ENCODE measurements at regions not wholly inside any gene's neighbourhood (a gene's known extent, or its start where the extent isn't known, plus 50 kb on each side); places are given as distances from the start of the nearest gene placed in this dataset.

DNA sequence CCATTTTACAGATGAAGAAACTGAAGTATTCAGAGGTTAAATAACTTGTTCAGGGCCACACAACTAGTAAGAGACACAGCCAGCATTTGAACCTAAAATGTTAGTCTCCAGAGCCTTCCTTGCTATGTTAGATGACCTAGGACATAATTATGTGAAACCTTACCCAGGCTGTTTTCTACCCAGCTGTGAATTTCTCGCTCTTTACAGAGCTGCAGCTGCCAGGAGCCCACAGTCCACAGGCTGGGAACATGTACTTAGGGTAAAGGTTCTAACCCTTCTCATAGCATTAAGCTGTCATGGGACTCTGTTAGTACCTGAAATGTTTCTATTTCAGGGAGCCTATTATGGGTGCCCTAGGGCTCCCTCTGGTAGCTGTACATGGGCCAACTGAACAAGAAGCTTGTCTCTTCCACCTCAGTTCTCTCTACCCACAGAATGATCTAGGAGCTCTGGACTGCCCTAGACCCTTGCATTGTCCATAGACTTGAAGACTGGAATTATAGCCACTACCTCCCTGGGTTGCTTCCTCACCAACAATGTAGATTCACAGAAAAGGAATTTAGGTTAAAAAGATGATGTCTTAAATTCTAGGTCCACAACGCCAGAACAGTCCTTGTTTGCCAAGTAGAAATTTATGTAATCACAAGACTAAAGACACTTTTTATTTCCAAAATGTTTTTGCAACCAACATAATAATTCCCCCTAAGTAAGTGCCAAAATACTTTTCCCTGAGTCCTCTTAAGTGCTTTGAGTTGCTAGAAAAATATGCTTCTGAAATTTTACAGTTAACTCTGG lies 262.9 kb downstream of the PIK3R1 start:
- DNase-seq (no peak), ATAC-seq (replicated peaks in 1 of 2) (no peak)
- Mint-ChIP-seq H3K27me3 (ENCODE audit: low read depth) (peaks cover 31% of the 10 kb centered on the region), H3K36me3 (ENCODE audit: insufficient read depth in 2 of 2) (no peaks in the 10 kb centered on the region), H3K4me1 (ENCODE audit: low read depth) (no peaks in the 10 kb centered on the region), H3K4me3 (no peak overlapping the region), H3K27ac (no peak overlapping the region), H3K9me3 (no peaks in the 10 kb centered on the region)

GRCh38 chr5:68479524-68479923 lies 264.0 kb downstream of the PIK3R1 start:
- Mint-ChIP-seq H3K27ac (no peak overlapping the region), H3K9me3 (no peaks in the 10 kb centered on the region), H3K27me3 (ENCODE audit: low read depth) (peaks cover 28% of the 10 kb centered on the region), H3K4me1 (ENCODE audit: low read depth) (no peaks in the 10 kb centered on the region), H3K4me3 (no peak overlapping the region), H3K36me3 (ENCODE audit: insufficient read depth in 2 of 2) (no peaks in the 10 kb centered on the region)
- no peak for ATAC-seq (replicated peaks in 1 of 2)
- DNase-seq, result no peak

GRCh38 chr5:68480335-68480940 lies 264.9 kb downstream of the PIK3R1 start:
- DNase-seq (no peak), ATAC-seq (replicated peaks in 1 of 2) (no peak)
- Mint-ChIP-seq H3K27me3 (ENCODE audit: low read depth) (peaks cover 27% of the 10 kb centered on the region), H3K9me3 (no peaks in the 10 kb centered on the region), H3K4me3 (no peak overlapping the region), H3K36me3 (ENCODE audit: insufficient read depth in 2 of 2) (no peaks in the 10 kb centered on the region), H3K4me1 (ENCODE audit: low read depth) (no peaks in the 10 kb centered on the region), H3K27ac (no peak overlapping the region)

- Mint-ChIP-seq H3K9me3 (no peaks in the 10 kb centered on the region), H3K4me3 (no peak overlapping the region), H3K4me1 (ENCODE audit: low read depth) (no peaks in the 10 kb centered on the region), H3K27me3 (ENCODE audit: low read depth) (peaks cover 42% of the 10 kb centered on the region), H3K27ac (no peak overlapping the region), H3K36me3 (ENCODE audit: insufficient read depth in 2 of 2) (no peaks in the 10 kb centered on the region)
- no peak for DNase-seq
- ATAC-seq (replicated peaks in 1 of 2), result no peak
Observed at GRCh38 chr5:68482199-68482598, 266.6 kb downstream of the PIK3R1 start.

DNA sequence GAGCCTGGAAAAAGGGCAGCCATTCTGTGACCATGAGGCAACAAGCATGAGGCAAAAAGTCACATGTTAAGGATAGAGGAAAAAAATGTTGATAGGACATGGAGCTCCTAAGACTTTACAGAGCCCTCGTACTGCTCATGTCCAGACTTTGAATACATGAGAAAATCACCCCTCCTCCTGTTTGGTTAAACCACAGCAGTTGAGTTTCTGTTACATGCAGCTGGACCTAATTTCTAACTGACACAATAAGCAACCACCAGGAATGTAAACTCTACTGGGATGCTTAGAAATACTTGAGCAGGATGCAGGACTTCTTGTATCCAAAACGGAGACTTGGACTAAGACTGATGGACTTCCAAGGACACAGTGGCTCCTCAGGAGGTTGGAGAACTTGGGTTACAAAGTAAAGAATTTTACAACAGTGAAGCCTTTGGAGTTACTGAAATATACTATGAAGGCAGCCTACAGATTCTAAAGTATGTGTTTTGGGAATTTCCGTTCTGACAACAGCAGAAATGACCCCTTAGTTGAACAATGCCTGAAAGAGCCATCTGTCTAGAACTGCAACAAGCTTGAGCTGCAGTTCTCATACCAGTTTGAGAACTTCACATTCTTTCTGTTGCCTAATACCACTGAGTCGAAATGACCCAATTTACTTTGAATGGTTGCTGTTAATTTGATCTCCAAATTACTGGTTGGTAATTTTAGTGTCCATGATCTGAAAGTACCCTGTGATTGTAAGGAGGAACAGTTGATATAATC lies 268.9 kb downstream of the PIK3R1 start:
- Mint-ChIP-seq H3K36me3 (ENCODE audit: insufficient read depth in 2 of 2) (peaks cover 3 to 5% of the 10 kb centered on the region in 2 donors), H3K27me3 (ENCODE audit: low read depth) (peaks cover 44% of the 10 kb centered on the region), H3K27ac (no peak overlapping the region), H3K4me3 (no peak overlapping the region), H3K9me3 (no peaks in the 10 kb centered on the region), H3K4me1 (ENCODE audit: low read depth) (no peaks in the 10 kb centered on the region)
- ATAC-seq (replicated peaks in 1 of 2) (no peak), DNase-seq (no peak)

DNA sequence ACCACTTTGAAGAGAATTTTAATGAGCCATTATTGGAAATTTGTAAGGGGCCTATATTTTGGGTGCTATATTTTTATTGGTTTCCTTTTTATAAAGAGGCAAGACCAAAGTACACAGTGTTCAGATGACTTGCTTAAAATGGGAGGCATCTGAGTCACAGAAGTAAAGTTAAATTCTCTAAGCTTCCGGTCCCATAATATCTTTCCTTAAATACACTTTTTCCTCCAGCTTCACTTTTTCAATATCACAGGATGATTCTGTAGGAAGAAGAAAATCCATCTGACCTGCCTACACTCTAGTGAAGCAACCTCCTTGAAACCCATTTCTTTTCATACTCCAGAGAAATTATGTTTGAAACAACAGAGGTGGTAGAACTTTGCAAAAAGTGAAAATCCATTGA lies 274.0 kb downstream of the PIK3R1 start:
- Mint-ChIP-seq H3K27me3 (ENCODE audit: low read depth) (peaks cover 22% of the 10 kb centered on the region), H3K4me3 (no peak overlapping the region), H3K27ac (no peak overlapping the region), H3K9me3 (peaks cover 0 to 3% of the 10 kb centered on the region in 2 donors), H3K36me3 (ENCODE audit: insufficient read depth in 2 of 2) (peaks cover 3 to 5% of the 10 kb centered on the region in 2 donors), H3K4me1 (ENCODE audit: low read depth) (no peaks in the 10 kb centered on the region)
- DNase-seq (no peak), ATAC-seq (replicated peaks in 1 of 2) (no peak)

GRCh38 chr5:68490406-68490805 lies 274.9 kb downstream of the PIK3R1 start:
- peaks cover 22% of the 10 kb centered on the region for H3K27me3 Mint-ChIP-seq (ENCODE audit: low read depth)
- H3K27ac Mint-ChIP-seq, result no peak overlapping the region
- no peaks in the 10 kb centered on the region for H3K4me1 Mint-ChIP-seq (ENCODE audit: low read depth)

GRCh38 chr5:68494771-68495170 lies 279.2 kb downstream of the PIK3R1 start:
- peaks cover 14 to 18% of the 10 kb centered on the region in 2 donors for H3K9me3 Mint-ChIP-seq
- peaks cover 13 to 20% of the 10 kb centered on the region in 2 donors for H3K36me3 Mint-ChIP-seq (ENCODE audit: insufficient read depth in 2 of 2)
- DNase-seq, result no peak
- H3K4me3 Mint-ChIP-seq, result no peak overlapping the region
- no peaks in the 10 kb centered on the region for H3K4me1 Mint-ChIP-seq (ENCODE audit: low read depth)
- H3K27me3 Mint-ChIP-seq (ENCODE audit: low read depth), result no peaks in the 10 kb centered on the region
- no peak for ATAC-seq (replicated peaks in 1 of 2)
- H3K27ac Mint-ChIP-seq, result no peak overlapping the region

More at GRCh38 chr5:68490406-68490805, 274.9 kb downstream of the PIK3R1 start:
- Mint-ChIP-seq H3K4me3 (no peak overlapping the region), H3K9me3 (peaks cover 0 to 3% of the 10 kb centered on the region in 2 donors), H3K36me3 (ENCODE audit: insufficient read depth in 2 of 2) (peaks cover 3 to 5% of the 10 kb centered on the region in 2 donors)
- ATAC-seq (replicated peaks in 1 of 2) (no peak), DNase-seq (no peak)

DNA sequence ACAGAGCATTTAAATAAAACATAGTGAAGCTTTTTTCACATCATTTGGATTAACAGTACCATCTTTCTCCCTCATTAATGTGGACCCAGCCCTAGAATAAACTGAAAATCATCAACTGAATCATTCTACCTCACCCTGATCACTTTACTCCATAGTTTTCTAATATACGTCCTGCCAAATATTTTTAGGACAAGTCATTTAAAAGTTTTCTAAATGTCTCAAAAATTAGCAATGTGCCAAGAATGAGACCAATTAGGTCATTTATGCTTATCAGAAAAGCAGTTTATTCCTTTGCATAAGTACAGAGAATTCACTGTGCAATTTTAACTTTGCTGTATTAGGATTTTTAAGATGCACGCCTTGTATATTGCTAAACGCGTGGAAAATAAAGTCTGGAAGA lies 284.4 kb downstream of the PIK3R1 start:
- H3K9me3 Mint-ChIP-seq, result peaks cover 15 to 16% of the 10 kb centered on the region in 2 donors
- DNase-seq (no peak), ATAC-seq (replicated peaks in 1 of 2) (no peak)
- peaks cover 13 to 20% of the 10 kb centered on the region in 2 donors for H3K36me3 Mint-ChIP-seq (ENCODE audit: insufficient read depth in 2 of 2)
- H3K4me1 Mint-ChIP-seq (ENCODE audit: low read depth), result no peaks in the 10 kb centered on the region
- H3K4me3 Mint-ChIP-seq, result no peak overlapping the region
- H3K27ac Mint-ChIP-seq, result no peak overlapping the region
- H3K27me3 Mint-ChIP-seq (ENCODE audit: low read depth), result no peaks in the 10 kb centered on the region

DNA sequence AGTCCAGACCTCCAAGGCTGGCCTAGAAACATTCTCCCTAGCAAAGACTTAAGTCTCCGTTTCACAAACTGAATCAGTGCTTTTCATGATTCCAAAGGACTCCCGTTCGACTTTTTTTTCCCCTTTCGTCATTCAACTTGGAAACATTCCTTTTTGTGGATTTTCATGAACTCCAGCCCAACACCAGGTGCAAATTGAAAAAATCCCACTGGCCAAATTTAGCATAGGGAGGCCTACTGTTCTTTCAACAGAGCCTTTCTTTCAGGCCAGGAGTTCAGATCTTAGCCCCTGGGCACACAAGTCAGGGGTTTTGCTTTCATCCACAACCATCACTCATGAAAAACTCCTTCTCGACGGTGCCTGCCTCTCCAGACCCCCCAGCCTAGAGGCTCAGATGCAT lies 285.3 kb downstream of the PIK3R1 start:
- H3K9me3 Mint-ChIP-seq, result peaks cover 11 to 16% of the 10 kb centered on the region in 2 donors
- H3K27me3 Mint-ChIP-seq (ENCODE audit: low read depth), result no peaks in the 10 kb centered on the region
- ATAC-seq (replicated peaks in 1 of 2) (no peak), DNase-seq (no peak)
- H3K36me3 Mint-ChIP-seq (ENCODE audit: insufficient read depth in 2 of 2), result peaks cover 13 to 20% of the 10 kb centered on the region in 2 donors
- no peaks in the 10 kb centered on the region for H3K4me1 Mint-ChIP-seq (ENCODE audit: low read depth)
- H3K4me3 Mint-ChIP-seq, result no peak overlapping the region
- no peak overlapping the region for H3K27ac Mint-ChIP-seq

DNA sequence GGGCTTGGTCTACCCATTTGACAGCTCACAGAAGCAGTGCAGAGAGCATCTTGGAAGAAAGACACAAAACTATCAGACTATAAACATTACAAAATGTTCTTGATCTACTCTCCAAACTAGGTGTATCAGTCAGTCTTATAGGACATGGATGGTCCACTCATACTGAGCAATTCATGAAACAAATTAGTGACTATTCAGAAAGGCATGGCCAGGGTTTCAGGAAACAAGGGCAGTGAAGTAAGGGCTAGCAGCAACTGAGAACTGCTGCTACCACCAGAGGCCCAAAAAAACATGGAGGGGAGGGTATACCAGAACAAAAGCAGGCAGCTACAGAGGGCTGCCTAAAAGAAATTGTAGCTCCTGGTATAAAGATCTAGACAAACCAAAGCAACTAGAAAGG lies 287.0 kb downstream of the PIK3R1 start:
- ATAC-seq (replicated peaks in 1 of 2), result no peak
- Mint-ChIP-seq H3K36me3 (ENCODE audit: insufficient read depth in 2 of 2) (peaks cover 4 to 13% of the 10 kb centered on the region in 2 donors), H3K4me3 (no peak overlapping the region), H3K27me3 (ENCODE audit: low read depth) (no peaks in the 10 kb centered on the region), H3K4me1 (ENCODE audit: low read depth) (no peaks in the 10 kb centered on the region), H3K27ac (no peak overlapping the region), H3K9me3 (peaks cover 5 to 7% of the 10 kb centered on the region in 2 donors)
- no peak for DNase-seq

GRCh38 chr5:68504306-68504705 lies 288.8 kb downstream of the PIK3R1 start:
- DNase-seq, result no peak
- no peak for ATAC-seq (replicated peaks in 1 of 2)

More at GRCh38 chr5:68504306-68504705, 288.8 kb downstream of the PIK3R1 start:
- Mint-ChIP-seq H3K27ac (no peak overlapping the region), H3K9me3 (peaks cover 2 to 3% of the 10 kb centered on the region in 2 donors), H3K36me3 (ENCODE audit: insufficient read depth in 2 of 2) (peaks cover 0 to 2% of the 10 kb centered on the region in 2 donors), H3K27me3 (ENCODE audit: low read depth) (no peaks in the 10 kb centered on the region), H3K4me3 (no peak overlapping the region), H3K4me1 (ENCODE audit: low read depth) (no peaks in the 10 kb centered on the region)
